Fibroblast of lung (primary cell): ENCODE measurements at regions not wholly inside any gene's neighbourhood (a gene's known extent, or its start where the extent isn't known, plus 50 kb on each side); places are given as distances from the start of the nearest gene placed in this dataset.

Source experiments
- EZH2 ChIP-seq: IDR thresholded peaks from 2 replicates; pipeline ENCODE4 v1.5.1; 2012; ENCODE audit warnings: low read length, control low read depth, mild to moderate bottlenecking; ENCODE audit errors: missing control alignments
- TF ChIP-seq, protein P1 (sequence below), 2 donors: IDR thresholded peaks in 1 of 2; conservative IDR thresholded peaks in 1 of 2; 1 replicate in 1 of 2; 2 replicates in 1 of 2; pipeline ENCODE4 v1.5.1; 2011 to 2012; ENCODE audit warnings: low read length in 2 of 2, control low read depth in 1 of 2, inconsistent platforms in 1 of 2, low read depth in 1 of 2, mild to moderate bottlenecking in 1 of 2

GRCh38 chr2:58914733-58915505 lies 673.8 kb upstream of the FANCL start:
- TF ChIP-seq, protein P1, sequence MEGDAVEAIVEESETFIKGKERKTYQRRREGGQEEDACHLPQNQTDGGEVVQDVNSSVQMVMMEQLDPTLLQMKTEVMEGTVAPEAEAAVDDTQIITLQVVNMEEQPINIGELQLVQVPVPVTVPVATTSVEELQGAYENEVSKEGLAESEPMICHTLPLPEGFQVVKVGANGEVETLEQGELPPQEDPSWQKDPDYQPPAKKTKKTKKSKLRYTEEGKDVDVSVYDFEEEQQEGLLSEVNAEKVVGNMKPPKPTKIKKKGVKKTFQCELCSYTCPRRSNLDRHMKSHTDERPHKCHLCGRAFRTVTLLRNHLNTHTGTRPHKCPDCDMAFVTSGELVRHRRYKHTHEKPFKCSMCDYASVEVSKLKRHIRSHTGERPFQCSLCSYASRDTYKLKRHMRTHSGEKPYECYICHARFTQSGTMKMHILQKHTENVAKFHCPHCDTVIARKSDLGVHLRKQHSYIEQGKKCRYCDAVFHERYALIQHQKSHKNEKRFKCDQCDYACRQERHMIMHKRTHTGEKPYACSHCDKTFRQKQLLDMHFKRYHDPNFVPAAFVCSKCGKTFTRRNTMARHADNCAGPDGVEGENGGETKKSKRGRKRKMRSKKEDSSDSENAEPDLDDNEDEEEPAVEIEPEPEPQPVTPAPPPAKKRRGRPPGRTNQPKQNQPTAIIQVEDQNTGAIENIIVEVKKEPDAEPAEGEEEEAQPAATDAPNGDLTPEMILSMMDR (conservative IDR thresholded peaks at IDR 0.05 in 1 of 2, IDR thresholded peaks at IDR 0.05 in 1 of 2; ENCODE audit: low read depth in 1 of 2, low read length in 2 of 2): no peak
- TF ChIP-seq EZH2: no peak
